Fibroblast of skin of right quadriceps (primary cell): ENCODE measurements at regions not wholly inside any gene's neighbourhood (a gene's known extent, or its start where the extent isn't known, plus 50 kb on each side); places are given as distances from the start of the nearest gene placed in this dataset.

Source experiments
- DNase-seq: peaks from one replicate; pipeline ENCODE4 v3.0.0-alpha.2; 2013

DNA sequence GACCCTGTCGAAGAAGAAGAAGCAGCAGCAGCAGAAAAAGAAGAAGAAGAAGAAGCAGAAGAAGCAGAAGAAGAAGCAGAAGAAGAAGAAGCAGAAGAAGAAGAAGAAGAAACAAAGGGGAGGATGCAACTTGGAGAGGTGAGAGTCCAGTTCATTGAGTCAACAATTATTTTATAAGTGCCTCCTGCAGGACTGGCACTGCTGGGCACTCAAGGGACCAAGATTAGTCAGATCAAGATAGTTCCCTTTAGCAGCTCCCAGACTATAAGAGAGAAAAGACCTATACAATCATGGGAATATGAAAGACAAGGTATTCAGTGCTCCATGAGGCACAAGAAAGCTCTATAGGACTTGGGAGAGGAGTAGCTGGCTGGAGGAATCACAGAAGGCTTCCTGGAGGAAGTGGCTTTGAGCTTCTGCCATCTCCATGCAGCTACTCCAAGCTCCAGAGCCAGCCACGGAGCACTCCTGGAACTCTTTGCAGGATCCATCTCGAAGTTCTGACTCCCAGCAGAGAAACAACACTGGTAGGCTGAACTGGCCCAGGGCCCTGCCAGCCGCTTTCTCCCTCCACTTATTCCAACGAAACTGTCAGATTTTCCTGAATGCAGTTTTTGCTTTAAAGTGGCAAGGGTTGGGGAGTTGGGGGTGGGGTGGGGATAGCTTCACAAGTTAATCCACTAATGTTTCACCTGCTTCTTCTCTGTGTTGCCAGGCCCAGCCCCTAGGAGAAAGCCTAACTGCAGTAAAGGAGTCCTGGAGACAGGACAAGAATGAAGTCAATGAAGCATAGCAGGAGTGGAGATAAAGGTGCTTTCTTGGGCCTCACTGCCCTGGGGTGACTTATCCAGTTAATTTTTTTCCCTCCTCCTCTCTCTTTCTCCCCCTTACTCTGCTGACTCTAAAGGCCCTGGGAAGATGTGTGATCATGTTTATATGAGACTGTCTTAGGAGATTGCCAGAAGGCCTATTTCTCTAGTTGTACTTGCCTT lies 140.1 kb upstream of the PARP11 start:
- no peak for DNase-seq

DNA sequence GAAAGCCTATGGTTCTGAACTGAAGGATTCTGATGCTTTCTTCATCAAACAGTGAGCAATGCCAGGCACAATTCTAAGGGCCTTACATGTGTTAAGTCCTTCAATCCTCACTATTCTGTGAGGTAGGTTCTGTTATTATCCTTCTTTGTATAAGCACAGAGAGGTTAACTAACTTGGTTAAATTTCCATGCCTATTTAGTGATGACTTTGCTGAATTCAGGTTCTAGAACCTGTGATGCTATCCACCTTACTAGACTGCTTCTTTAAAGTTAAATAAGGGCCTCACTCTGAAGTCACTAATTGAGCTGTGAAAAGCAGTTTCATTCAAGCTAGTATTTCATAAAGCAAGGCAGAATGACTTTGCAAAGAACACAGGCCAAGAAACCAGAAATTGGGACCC lies 138.9 kb upstream of the PARP11 start:
- DNase-seq = no peak

DNA sequence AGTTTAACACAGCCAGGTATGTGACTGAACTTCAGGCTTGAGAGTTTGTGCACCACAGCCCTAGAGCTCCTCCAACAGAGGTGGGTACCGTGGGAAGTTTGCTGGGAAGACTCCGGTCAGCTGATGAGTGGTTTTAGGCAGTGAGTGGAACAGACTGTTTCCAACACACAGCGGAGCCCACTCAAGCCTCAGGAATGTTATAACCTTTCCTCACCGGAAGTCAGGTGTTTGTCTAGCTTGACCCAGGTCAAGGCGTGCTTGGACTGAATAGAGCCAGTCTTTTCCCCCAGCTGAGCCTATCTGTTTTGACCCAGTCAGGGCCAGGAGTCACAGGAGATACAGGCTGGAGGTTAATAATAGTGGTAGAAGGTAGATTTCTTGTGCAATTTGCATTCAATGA lies 138.4 kb upstream of the PARP11 start:
- no peak for DNase-seq

DNA sequence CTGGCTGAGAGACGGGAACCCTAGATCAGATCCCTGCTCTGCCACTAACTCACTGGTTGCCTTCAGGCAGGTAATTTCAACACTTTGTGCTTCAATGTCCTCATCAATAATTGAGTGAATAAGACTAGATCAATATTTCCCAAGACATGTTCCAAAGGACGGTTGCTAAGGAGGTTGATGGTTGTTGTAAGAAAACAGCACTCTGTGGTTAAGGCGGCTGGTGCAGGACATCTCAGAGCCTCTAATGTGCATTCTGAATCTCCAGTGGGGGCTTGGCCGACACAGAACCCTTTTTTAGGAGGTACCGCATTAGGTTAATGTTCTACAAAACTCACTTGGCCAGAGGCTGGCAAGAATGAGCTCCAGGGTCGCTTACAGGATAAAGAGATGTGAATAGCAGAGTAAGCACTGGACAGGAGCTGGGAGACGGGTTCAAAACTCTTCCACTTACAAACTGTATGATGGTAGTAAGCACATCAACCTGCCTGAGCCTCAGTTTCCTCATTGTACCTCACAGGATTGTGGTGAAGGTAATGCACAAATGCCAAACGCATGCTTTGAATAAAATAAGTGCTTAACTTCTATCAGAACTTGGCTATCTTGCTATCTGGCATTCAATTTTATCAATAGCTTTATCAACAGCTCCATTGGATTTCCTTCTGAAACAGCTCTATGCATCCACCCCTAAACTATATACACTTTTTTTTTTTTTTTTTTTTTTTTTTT lies 136.9 kb upstream of the PARP11 start:
- no peak for DNase-seq

DNA sequence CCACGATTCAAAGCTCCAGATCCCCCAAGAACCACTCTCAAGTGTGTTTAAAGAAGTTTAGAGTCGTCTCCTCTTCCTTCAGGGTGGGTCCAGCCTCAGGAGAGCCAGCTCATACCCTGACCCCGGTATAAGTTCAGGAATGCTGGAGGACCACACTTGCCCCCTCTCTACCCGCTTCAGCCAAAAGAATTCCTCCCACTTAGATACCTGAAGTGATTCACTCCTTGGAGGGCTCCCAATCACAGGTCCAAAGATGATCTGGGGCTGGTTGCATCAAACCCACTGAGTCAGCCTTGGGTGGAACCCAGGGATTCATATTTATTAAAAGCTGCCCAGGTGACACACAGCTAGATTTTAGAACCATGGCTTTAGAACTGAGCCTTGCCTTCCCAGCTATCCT lies 133.5 kb upstream of the PARP11 start:
- no peak for DNase-seq

DNA sequence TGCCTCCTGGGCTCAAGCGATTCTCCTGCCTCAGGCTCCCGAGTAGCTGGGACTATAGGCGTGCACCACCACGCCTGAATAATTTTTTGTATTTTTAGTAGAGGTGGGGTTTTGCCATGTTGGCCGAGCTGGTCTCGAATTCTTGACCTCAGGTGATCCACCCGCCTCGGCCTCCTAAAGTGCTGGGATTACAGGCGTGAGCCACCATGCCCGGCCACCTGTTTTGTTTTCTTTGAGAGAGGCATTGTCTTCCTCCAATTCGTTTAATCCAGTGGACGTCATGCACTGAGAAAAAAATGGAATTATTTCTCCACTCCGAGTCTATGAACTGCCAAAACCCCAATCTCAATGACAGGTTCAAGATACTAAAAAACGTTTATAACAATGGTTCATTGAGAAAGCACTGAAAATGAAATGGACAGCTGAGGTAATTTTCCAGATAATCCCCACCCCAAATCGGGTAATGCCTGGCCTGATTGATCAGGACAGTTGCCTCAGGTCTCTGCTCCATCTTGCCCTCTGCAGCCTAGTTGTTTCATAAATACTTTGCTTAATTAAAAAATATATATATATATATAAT lies 132.7 kb upstream of the PARP11 start:
- no peak for DNase-seq

DNA sequence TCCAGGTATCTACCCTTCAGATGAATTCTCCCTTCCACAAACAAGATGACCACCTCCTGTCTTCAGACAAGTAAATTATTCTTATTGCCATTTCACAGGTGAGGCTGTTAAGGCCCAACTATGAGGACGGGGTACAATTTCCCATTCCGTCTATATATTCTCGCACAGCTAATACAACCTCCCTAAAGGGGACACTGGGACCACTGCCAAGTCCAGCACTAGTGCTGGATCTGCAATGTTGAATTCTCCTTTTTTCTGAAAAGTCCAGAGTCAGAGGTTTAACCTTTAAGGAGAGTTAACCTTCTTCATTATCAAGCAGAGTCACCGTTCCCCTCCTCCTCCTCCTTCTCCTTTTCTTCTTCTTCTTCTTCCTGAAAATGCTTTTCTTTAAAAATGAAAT lies 130.4 kb upstream of the PARP11 start:
- DNase-seq = no peak

DNA sequence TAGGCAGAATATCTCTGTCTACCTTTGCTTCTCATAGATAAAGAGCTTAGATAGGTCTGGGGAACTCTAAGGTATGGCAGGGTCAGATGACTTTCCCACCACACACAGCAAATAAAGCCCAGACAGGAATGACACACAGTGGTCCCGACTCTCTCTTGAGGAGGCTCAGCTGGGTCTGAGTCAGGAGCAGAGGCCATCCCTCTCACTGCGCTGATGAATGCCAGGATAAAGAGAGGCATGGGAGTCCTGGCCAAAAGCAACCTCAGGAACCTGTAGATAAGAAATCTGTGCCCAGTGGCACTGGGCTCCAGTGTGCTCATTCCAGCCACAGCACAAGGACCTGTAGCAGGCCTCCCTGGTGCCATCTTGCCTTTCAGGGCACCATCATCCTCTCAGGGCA lies 129.4 kb upstream of the PARP11 start:
- no peak for DNase-seq

DNA sequence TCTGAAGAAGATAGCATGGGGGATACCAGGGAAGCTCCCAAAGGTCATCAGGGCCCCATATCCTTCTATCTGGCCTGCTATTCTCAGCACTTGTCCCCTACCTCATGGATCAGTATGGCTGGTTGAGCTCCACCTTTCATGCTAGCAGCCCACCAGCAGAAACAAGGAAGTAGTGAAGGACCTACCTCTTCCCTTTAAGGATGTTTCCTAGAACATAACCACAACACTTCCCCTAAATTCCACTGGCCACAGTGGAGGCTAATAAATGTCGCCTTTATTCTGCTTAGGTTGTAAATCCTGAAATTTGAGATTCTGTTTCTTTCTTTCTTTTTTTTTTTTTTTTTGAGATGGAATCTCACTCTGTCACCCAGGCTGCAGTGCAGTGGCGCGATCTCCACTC lies 128.6 kb upstream of the PARP11 start:
- no peak for DNase-seq

DNA sequence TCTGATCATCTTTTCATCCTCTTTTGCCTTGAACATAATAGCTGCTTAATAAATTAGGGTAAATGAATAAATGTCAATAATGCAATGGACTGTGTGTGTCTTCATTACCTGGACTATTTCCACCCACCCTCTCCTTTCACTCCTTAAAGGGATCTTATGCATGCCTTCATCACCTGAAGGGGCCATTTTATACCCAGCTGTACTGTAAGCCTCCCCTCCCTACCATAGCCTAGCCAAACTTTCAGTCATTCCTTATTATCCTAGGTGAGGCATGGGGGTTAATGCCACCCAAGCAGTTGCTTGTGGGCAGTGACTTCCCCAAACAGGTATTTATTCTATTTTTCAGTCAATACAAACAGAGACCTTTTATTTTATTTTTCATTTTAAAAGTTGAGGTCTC lies 127.8 kb upstream of the PARP11 start:
- DNase-seq = no peak

DNA sequence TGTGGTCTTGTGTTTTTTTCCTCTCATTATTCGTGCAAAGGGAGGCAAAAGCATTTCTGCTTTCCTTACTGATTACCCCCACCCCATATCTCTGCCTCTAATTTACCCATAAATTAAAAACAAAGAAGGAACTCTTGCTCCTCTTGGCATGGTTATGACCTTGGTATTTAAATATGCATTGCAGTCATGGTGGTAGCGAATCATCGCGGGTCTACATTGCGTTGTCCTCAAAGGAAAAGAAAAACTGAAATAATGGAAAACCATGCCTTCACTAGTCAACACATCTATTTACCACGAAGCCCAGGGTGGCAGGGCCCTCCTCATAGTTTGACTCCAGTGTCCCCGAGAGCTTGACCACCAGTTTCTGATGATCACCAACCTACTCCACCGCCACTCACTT lies 126.7 kb upstream of the PARP11 start:
- no peak for DNase-seq

DNA sequence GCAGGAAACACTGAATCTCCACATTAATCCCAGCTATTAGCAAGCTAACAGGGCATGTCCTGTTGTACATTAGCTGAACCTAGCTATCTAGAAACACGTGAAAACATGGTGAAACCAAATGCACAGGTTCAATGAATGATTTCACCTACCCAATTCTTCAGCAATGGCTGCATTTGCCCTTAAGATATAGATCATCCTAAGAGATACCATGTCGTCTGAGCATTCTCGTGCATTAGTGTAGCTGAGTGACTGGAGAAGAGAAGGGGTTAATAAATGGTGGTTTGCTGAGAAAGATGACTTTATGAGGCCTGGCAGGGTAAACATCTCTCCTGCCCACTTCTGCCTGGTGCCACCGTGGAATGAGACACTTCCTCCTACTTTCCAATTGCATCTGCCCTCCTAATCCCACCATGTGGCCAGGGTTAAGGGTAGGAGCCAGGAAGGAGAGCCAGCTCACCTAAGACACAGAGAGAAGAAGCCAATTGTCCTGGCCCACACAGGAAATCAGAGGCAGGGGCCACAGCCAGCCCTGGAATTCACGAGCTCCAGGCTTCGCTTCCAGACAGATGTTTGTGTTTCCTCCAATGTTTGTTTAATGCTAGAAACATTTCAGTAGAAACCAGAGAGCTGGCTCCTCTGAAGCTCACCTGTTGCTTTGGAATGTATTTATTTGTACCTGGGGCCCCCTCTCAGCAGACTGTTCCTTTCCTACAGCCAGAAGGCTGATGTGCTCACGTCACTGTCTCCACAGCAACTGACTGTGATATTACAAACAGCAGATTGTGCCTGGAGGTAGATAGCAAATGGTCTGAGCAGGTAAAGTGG lies 126.0 kb upstream of the PARP11 start:
- DNase-seq = no peak

DNA sequence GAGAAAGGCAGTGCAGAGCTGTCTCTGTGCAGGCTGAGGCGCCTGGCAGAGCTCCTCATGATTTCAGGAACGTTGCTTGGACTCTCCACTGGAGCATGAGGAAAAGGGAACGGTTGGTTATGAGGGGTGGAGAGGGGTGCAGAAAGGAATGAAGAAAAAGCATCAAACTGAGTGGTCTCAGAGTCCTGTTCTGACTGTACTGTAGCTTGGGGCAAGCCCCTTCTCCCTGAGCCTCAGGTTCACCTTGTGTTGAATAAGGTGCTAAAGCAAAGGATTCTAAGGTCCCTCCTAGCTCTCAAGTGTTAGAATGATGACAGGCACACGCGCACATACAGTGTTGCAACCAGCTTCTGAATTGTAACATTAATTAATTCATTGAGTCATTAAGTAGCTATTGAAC lies 125.2 kb upstream of the PARP11 start:
- DNase-seq = no peak

DNA sequence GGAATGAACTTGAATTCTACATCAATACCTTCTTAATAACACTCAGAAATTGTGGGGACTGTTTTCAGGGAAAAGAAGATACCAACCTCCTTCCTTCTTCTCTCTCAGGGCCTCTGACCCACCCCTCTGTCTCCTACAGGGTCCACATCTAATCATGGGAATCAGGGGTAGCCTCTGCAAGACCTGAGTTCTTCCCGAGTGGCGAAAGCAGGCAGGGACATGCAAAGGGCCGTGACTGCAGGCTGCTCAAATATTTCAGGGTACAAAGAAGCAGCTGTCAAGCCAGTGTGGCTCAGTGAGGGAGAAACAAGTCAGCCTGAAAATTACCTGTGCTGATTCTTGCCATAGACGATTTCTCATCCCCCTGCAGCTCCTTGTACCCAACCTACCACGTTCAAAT lies 123.1 kb upstream of the PARP11 start:
- no peak for DNase-seq

DNA sequence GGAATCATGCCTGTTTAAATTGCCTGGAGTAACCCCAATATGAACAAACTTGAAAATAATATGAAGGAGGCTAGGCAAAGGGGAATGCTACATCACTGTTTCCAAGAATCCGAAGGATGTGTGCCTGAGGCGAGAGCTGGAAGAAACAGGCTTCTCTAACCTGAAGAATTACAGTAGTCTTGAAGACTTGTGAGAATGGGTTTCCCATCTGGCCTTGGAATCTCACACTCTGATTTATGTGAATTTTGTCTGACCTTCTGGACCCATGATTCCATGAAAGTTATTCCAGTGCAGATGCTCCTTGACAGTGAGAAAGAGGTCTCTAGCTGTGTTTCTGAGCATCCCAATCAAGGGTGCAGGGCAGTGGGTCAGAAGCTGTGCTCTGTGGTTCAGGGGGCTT lies 122.1 kb upstream of the PARP11 start:
- DNase-seq = no peak

DNA sequence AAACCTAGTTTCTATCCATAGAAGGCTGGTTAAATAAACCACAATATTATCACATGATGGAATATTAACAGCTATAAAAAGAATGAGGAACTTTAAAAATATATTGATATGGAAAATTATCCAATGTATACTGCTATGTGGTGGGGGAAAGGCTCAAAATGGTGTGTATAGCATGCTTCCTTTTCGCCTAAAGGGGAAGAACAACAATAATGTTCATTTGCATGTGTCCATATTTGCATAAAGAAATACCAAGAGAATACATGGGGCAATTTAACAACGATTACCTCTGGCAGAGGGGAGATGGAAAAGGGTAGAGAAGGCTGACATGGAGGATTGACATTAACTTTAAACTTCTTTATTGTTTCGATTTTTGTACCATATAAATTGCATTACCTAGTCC lies 121.3 kb upstream of the PARP11 start:
- DNase-seq = no peak

DNA sequence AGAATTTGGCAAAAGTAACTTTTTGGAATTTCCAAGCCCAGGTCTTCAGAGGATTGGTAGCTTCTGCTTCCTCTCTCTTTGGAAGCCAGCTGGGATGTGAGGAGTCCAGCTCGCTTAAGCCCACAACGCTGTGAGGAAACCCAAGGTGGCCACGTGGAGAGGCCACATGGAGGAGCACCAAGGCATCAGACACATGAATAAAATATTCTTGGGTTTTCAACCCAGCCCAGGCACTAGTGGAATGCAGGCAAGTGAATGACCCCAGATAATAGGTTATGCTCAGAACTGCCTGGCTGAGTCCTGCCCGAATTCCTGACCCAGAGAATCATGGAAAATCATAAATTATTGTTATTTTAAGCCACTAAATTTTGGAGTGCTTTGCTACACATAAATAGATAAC lies 119.7 kb upstream of the PARP11 start:
- no peak for DNase-seq

DNA sequence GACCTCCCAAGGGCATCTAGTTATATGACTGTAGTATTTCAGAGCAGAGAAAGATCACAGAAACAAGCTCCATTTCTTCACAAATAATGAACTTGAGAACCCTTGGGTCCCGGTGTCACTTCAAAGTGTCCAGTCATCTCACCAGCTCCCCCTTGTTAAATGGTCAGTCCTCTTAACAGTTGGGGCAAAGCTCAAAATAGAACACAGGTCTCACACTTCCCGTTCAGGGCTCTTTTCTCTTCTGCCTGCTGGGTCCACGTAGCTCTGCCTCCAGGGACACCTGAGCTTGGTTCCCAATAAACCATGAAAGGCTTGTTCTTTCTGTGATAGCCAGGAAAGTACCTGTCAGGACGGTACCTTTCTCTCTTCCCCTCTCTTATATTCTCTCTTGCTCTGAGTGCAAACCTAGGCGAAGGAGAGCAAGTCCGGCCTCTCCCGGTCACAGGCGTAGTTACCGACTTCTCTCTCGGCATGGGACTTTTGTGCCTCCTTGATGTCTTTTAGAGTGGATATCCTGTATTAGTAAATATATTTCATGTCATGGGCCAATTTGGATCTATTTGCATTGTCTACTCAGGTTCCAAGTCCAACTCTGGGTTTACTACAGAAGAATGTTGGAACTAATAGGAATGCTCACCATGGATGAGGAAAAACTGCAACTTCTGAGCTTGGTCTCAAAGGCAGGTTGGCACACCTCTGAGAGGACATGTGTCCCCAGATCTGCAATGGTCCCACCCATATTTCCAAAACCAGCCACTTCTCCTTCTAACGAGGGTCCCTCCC lies 118.8 kb upstream of the PARP11 start:
- DNase-seq = no peak

DNA sequence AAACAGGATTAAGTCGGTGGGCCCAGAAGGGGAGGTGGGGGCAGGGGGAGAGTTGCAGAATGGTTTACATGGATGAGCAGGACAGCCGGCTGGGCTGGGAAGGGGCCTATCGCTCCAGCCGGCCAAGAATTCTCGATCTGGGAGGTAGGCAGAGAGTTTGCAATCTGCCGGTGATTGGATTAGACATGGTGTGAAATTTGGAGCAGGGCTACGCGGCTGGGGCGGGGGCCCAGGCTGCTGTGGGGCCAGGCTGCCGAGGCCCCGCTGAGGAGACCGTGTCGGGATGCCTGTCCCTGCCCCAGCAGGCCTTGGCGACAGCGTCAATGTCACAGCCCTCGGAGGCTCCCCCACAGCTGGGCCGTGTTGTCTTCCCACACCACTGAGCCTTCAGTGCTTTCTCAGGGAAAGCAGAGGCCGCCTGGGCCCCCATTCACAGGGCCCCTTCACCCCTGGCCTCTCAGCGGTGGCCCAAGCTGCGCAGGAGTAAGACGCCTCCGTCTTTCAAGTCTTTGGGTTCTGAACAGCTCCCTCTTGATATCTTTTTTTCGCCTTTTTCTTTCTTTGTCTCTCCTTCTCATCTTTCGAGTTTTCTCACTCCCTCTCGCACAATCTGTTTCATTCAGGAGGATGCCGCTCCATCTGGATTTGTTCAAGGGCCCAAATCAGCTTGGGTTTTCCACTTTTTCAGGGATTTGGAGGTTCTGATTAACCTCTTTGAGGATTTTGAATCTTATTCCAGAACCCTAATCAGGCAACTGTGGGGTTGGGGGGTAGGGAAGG lies 117.5 kb upstream of the PARP11 start:
- DNase-seq = no peak

DNA sequence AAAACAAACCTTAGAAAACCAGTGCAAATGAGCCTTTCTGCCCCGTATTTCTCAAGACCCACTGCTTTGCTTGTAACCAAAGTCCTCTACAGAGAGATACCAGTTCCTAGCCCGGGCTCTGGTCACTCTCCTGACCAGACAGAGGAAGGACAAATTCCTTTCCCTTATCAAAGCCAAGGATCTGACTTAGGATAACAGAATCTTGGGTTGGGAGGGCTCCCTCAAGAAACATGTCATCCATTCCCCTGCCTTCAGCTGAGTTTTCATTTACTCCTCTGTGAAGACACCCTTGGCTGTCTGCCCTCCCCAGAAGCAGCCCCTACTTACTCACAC lies 116.0 kb upstream of the PARP11 start:
- no peak for DNase-seq

DNA sequence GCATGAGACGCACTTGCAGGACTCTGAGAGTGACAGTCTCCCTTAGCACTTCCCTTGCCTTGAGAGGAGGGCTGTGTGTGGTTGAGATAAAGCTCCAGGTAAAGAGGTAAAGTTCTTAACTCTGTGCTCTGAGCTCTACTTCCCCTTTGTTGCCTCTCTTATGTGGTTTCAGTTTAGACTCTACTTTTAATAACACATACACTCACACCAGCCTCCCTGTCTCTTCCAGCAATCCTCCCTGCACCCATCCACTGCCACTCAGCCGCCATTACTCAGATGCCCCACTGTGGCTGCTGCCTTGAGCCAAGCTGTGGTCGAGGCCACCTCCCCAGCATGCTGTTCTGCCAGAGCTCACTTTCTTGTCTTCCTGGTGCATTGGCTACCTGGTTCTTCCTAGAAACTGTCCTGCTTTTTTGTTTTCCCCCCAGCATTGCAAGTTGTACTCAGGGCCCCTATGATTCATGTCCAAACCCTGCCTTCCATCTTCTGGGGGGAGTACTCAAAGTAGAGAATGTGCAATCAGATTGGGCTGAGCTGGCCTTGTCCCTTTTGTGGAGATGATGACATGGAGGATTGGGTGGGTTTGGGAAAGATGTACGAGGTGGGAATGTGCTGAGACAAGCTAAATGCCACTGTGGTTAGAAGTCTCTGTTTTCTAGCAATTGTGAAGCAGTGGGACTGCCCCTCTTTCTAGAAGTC lies 115.5 kb upstream of the PARP11 start:
- peak; percentile 34 for DNase-seq
